GM18519 (cell line): ENCODE measurements at regions not wholly inside any gene's neighbourhood (a gene's known extent, or its start where the extent isn't known, plus 50 kb on each side); places are given as distances from the start of the nearest gene placed in this dataset.
"Not testable (repeated sequence)": the region's sequence is repeated elsewhere in the genome, so short reads cannot be mapped to it uniquely, and the experiment has no call there.

Experiments used
- ATAC-seq: cut with Tn5 transposase; IDR thresholded peaks from one replicate; pipeline ENCODE4 v1.9.1; 2021; ENCODE audit warnings: mild to moderate bottlenecking, moderate library complexity; ENCODE audit not compliant: unreplicated experiment, low FRiP score

- ATAC-seq = no peak
These were observed 251.7 kb upstream of the MAD2L1 start for GRCh38 chr4:120318196-120318846.

- no peak for ATAC-seq
These were observed 251.1 kb upstream of the MAD2L1 start for GRCh38 chr4:120317713-120318112.

GRCh38 chr4:120316416-120316815 is 249.8 kb upstream of the MAD2L1 start:
- no peak for ATAC-seq

- no peak for ATAC-seq
These were observed 248.3 kb upstream of the MAD2L1 start for GRCh38 chr4:120314969-120315368.

- ATAC-seq = no peak
These were observed 238.2 kb upstream of the MAD2L1 start for GRCh38 chr4:120304801-120305200.

GRCh38 chr4:120299631-120300030 is 233.0 kb upstream of the MAD2L1 start:
- no peak for ATAC-seq

- ATAC-seq = no peak
These were observed 226.7 kb upstream of the MAD2L1 start for GRCh38 chr4:120293341-120293740.

- no peak for ATAC-seq
These were observed 224.9 kb upstream of the MAD2L1 start for GRCh38 chr4:120291541-120291940.

- no peak for ATAC-seq
These were observed 223.9 kb upstream of the MAD2L1 start for GRCh38 chr4:120290553-120290952.

GRCh38 chr4:120286813-120287212 is 220.2 kb upstream of the MAD2L1 start:
- no peak for ATAC-seq

GRCh38 chr4:120281581-120281980 is 214.9 kb upstream of the MAD2L1 start:
- no peak for ATAC-seq

GRCh38 chr4:120277391-120277790 is 210.7 kb upstream of the MAD2L1 start:
- ATAC-seq = no peak

GRCh38 chr4:120266602-120267001 is 200.0 kb upstream of the MAD2L1 start:
- no peak for ATAC-seq

- no peak for ATAC-seq
These were observed 197.0 kb upstream of the MAD2L1 start for GRCh38 chr4:120263618-120264017.

GRCh38 chr4:120261117-120261516 is 194.5 kb upstream of the MAD2L1 start:
- ATAC-seq = no peak

GRCh38 chr4:120256112-120256775 is 189.6 kb upstream of the MAD2L1 start:
- ATAC-seq = not testable (repeated sequence)

GRCh38 chr4:120238277-120238973 is 171.8 kb upstream of the MAD2L1 start:
- no peak for ATAC-seq

GRCh38 chr4:120236873-120237272 is 170.2 kb upstream of the MAD2L1 start:
- no peak for ATAC-seq

GRCh38 chr4:120232050-120232449 is 165.4 kb upstream of the MAD2L1 start:
- no peak for ATAC-seq

GRCh38 chr4:120228086-120228485 is 161.4 kb upstream of the MAD2L1 start:
- no peak for ATAC-seq

GRCh38 chr4:120227554-120227953 is 160.9 kb upstream of the MAD2L1 start:
- no peak for ATAC-seq

- ATAC-seq = no peak
These were observed 158.9 kb upstream of the MAD2L1 start for GRCh38 chr4:120225527-120225926.
